Tibial nerve (tissue), 3 donors: ENCODE measurements at regions not wholly inside any gene's neighbourhood (a gene's known extent, or its start where the extent isn't known, plus 50 kb on each side); places are given as distances from the start of the nearest gene placed in this dataset.

Experiments
- CTCF ChIP-seq, 5 experiments: fragments of 200-600 bp in 3 of 5; fragments of 450-650 bp in 2 of 5; sonication (generic) in 3 of 5; IDR thresholded peaks; one replicate each; pipeline ENCODE4 v1.5.1; 2016 to 2019; ENCODE audit warnings: antibody characterized with exemption in 5 of 5, mild to moderate bottlenecking in 3 of 5, moderate library complexity in 2 of 5
- POLR2A ChIP-seq, 2 donors: fragments of 450-650 bp; IDR thresholded peaks; one replicate each; pipeline ENCODE4 v1.6.1; 2017; ENCODE audit warnings: antibody characterized with exemption in 2 of 2, mild to moderate bottlenecking in 2 of 2, moderate library complexity in 2 of 2

GRCh38 chr2:126436411-126436810, 219.5 kb upstream of the GYPC start:
- no peak for TF ChIP-seq CTCF (IDR thresholded peaks at IDR 0.05)
- TF ChIP-seq POLR2A (IDR thresholded peaks at IDR 0.05): no peak
